AG08395 (cell line): ENCODE measurements at regions not wholly inside any gene's neighbourhood (a gene's known extent, or its start where the extent isn't known, plus 50 kb on each side); places are given as distances from the start of the nearest gene placed in this dataset.

Experiments
- DNase-seq: peaks from one replicate; pipeline ENCODE4 v3.0.0; 2012; ENCODE audit warnings: mixed read lengths, low spot score

DNA sequence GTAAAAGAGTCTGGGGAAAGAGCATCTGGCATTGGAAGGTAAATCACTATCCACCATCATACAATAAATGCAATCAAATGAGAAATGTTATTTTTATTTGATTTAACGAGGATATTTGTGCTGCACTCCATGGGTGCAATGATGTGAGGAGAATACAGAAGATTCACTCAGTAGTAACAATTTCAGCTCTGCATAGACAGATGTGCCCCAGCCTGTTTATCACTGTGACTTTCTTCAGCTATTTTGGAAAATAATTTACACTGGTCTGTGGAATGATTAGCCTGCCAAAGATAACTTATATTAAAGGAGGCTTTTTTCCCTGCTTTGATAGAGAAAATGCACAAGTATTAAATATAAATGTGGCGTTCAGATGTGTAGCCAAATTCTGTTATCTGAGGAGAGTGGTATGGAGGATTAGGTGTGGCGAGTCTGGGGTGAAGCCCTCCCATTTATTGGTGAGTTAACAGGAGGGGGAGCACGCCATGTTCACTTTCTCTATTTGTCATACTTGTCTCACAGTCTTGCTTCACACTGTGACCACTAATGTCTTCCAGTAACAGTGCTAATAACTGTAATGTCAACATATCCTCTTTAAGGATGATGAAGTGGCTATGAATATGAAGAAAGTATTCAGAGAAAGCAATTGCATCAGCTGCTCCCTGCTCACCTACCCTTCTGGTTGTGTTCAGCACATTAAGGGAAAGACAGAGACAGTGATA is 645.6 kb downstream of the MMUT start:
- peak; percentile 7 for DNase-seq

DNA sequence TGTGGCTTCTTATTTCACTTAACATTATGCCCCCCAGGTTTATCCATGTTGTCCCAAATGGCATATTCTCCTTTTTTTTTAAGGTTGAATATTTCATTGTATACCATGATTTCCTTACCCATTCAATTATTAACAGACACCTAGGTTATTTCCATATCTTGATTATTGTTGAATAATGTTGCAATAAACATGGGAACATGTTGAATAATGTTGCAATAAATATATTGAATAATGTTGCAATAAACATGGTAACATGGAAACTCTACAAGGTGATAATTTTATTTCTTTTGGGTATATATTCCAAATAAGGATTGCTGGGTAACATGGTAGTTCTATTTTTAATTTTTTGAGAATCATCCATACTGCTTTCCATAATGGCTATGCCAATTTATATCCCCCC is 648.1 kb downstream of the MMUT start:
- no peak for DNase-seq

DNA sequence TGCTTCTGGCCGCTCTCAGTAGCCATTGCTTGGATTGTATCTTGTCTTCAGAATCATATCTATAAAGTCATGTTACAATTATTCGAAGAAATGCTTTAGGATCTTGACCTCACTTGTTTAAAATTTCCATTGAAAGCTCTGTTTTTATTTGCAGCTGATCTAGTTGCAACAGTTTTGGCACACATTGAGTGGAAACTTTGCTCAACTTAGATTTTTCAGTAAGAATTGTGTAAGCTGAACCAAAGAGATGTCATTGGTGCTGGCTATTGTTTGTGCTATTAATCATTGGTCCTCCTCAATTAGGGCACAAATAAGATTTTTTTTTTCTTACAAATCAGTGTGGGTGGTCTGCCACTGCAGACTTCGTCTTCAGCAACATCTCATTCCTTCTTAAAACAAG is 649.2 kb downstream of the MMUT start:
- DNase-seq, result no peak

DNA sequence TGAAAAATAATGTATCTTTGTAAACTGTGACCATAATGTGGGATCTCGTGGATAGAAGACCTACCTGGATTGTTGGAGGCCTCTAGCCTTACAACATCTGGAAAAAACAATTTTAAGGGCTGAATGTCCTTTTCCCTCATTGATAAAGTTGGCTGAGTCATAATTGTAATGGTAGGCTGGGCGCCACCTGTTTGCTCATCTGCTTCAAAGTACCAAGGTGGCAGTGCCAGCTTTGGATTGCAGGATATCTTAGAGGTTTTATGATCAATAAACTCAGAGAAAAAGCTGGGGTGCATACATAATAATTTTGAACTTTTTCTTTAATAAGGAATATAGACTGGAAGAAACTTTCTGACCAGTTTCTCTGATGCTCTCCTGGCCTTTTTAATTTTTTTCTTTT is 653.4 kb downstream of the MMUT start:
- DNase-seq, result no peak

DNA sequence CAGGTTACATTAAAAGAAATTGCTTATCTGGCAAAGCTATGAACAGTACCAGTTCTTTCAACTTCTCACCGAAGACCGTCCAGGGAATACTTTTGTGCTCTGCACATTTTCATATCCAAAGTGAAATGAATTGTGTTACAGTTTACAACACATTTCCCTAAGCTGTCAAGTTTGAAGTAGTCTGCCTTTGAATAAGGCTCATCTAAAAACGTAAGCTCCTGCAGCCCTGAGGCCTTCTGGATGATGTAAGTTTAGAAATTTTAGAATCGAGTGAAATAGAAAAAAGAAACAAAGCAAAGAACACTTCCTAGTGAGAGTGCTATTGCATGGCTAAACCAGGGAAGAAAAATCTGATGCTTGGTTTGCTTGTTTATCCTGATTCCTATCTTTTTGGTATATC is 653.8 kb downstream of the MMUT start:
- DNase-seq, result no peak

DNA sequence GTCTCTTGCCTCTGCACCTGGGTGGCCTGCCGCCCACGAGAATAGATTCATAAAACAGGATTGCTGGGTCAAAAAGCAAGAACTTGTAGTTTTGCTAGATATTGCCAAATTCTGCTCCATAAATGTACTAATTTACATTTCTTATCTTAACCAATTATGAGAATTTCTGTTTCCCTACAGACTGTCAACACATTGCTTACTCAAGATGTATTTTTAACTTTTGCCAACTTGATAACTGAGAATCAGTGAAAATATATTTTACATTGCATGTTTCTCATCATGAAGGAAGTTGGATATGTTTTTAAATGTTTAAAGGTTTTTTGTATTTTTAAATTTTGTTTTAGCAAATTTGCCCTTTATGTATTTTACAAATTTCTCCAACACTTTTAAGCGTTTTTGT is 664.8 kb downstream of the MMUT start:
- no peak for DNase-seq

DNA sequence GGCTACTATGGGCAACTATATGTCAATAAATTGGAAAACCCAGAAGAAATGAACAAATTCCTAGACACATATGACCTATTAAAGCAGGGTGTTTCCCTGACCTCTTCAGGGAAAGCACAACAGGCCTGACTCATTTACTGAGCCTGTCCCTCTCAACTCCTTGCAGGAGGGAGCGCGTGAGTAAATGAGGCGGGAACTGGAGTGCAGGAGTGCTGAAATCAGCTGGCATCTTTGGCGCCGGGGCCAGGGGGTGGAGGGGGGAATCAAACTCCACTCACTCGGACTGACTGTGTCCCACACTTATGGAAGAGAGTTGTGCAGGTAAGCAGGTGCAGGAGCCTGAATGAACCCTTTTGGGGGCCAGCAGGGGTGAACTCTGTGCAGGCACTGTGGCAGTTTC is 671.2 kb upstream of the PTCHD4 start:
- DNase-seq, result no peak

DNA sequence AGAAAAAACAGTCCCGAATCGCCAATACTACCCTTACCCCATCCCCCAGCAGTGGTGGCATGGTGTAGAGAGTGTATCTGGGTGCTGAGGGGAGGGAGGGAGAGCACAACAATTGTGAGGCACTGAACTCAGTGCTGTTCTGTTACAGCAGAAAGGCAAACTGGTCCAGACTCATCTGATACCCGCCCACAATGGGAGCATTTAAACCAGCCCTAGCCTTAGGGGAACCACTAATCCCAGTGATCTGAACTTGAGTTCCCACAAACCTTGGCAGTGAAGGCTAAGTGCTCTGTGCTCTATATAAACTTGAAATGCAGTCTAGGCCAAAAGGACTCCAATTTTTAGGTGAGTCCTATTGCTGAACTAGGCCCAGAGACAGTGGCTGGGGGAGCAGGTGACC is 666.4 kb upstream of the PTCHD4 start:
- no peak for DNase-seq

DNA sequence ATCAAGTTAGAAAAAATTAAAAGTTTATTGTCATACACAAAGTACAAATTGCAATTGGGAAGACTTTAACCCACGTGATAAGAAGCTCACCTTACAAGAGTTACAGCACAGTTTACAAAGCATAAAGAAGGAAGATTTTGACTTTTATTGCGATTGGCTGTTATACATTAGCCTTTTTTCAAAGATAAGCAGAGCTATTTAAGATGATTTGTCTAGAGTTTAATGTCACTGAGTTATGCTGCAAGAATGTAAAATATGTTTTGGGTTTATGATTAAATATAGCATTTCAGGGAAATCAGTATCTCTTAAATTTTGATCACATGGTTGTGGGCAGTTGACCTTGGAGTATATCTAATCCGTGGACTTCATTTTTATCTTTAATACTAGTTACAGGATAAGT is 664.2 kb upstream of the PTCHD4 start:
- DNase-seq, result no peak

DNA sequence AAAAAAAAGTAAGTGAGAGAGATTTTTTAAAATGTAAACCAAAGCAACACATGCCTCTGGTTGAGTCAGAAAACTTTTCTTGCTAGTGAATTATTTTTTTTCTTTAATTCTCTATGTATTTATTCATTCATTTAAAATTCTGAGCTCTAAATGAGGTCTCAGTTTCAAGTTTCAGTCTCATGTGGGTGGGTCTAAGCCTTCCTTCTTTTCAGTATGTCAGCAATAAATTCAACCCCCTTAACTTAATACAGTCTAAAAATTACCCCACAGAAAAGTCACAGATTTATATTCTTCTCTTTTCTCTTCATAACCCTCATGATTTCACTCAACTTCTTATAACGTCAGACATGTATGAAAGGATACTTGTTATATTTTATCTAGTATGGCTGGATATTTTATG is 663.3 kb upstream of the PTCHD4 start:
- no peak for DNase-seq

DNA sequence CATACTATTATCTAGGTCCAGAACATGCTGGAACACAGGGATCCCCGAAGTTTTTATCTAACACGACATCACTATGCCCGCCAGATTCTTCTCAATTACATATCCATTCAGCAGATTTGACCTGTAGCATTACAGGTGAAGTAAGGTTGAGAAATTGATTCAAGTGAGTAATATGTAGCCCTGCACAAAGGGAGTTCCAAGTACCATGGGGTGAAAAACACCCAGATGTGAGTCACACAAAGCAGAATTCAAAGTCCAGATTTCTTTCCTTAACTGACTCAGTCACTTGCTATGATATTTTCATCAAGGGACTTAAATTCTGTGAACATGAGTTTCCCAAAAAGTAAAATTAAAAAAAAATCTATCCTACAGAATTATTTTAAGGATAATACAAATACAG is 655.4 kb upstream of the PTCHD4 start:
- peak; percentile 22 for DNase-seq

DNA sequence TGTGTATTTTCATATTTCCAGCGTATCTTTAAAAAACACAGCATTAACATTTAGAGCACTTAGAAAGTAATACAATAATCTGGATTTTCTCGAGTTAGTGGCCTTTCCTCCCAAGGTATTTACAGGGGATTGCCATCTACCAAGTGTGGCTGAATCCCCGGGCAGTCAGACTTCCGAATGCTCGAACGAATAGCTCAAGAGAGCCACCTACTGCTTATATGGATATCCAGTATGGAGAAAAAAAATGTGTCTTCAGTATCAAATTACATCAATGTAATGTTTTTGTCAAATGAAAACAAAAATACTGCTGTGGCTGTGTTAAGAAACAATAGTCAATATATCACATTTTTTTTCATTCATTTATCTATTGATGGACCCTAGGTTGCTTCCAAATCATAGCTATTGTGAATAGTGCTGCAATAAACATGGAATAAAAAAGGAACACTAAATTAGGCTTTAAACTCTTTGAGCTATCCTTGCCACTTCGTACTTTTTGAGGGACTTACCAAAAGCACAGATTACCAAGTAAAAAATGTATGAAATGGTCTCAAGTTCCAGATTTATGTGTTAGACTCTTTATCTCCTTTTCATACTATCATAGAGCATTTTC is 654.5 kb upstream of the PTCHD4 start:
- peak; percentile 50 for DNase-seq

DNA sequence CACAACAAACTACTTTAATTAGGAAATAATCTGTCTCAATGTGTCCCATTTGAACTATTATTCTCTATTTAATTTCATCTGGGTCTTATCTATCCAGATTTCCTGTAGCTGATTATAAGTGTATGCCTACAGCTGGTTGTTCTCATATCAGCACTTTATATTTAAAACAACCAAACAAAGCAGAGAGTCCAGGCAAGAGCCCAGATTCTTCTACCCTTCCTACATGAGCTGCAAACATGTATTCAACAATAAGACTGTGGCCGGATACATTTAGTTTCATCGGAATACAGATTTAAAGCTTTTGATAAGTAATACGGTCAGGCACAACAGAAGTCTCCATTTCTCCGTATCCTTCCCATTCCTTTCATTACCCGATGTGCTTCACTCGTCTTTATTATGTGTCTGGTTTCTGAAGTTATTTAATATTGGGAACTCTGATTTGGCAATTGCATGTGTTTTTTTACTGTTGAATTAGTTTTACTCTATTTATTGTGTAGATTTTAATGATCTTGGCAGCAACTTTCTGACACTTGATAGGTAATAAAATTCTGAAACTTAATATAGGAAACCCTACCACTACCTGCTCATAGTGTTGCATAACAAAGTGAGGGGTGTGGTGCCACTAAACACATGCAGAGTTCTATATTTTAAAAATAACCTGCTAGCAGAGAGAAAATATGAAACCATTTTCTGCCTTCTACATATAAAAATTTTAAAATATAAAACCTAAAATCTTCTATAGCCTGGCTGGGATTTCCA is 653.5 kb upstream of the PTCHD4 start:
- DNase-seq, result no peak

DNA sequence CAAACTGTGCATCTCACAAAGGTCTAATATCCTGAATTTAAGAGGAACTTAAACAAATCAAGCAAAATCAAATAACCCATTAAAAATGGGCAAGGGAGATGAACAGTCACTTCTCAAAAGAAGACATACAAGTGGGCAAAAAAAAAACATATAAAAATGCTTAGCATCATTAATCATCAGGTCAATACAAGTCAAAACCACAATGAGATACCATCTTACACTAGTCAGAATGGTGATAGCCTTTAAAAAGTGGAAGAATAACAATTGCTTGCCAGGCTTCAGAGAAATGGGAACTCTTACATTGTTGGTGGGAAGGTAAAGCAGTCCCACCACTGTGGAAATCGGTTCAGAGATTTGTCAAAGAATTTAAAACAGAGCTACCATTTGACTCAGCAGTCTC is 646.7 kb upstream of the PTCHD4 start:
- no peak for DNase-seq

DNA sequence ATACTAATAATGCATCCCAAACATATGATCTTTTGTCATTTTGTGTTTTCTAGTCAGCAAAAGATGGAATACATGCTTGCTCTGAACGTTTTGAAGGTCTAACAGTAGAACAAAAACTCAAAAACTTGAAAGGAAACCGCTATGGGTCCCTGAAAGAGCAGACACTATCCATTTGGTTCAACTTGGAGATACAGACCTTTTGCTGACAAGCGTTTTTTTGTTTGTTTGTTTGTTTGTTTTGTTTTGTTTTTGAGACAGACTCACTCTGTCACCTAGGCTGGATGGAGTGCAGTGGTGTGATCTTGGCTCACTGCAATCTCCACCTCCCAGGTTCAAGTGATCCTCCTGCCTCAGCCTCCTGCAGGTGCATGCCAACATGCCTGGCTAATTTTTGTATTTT is 644.3 kb upstream of the PTCHD4 start:
- no peak for DNase-seq

DNA sequence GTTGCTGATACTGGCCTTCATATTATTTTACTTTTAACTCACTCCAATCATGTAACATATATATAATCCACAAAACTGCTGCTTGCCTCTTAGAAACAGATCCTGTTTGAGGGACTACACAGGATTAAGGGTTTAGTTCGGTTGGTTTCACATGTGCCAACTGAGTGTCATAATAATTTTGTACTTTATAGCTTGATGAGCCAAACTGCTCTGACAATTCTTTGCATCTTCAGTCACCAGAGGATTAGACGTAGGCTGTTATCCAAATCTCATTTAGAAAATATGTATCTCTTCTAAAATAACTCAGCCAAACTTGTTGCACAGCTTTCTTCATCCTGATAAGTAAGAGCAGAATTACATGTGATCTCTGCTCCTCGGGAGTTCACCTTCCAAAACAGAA is 643.6 kb upstream of the PTCHD4 start:
- no peak for DNase-seq

DNA sequence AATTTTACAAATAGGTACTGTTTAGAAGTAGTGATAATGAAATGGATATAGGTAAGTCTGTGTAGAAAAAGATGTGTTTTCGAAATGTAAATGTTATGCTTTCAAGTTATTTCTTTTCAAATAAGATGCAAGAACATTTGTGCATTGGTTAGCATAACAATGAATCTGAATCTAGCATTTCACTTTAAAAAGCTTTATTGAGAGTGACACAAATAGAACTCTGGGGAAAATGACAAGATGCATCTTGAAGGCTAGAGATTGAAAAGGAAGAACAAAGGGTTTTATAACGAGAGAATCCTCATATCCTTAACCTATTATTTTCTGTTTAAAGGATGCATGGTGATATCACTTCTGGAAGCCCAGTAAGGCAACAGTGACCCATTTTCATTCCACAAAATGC is 639.9 kb upstream of the PTCHD4 start:
- no peak for DNase-seq

DNA sequence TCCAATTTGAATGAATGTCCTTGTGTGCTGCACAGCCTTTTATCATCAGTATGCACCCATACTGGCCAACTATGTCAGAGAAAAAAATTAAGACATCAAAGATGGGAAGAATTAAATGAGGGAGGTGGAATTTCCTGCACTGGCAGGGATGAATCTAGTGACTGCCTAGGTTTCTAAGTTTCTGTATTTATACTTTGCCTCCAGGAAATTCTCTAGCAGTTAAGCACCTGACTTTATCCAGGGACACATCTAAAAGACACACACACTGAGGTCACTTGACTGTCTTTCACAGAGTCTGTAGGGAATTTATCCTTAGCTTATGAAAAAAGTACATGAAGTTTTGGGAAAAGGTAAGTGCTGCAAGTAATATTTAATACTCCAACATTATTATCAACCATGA is 636.5 kb upstream of the PTCHD4 start:
- no peak for DNase-seq

DNA sequence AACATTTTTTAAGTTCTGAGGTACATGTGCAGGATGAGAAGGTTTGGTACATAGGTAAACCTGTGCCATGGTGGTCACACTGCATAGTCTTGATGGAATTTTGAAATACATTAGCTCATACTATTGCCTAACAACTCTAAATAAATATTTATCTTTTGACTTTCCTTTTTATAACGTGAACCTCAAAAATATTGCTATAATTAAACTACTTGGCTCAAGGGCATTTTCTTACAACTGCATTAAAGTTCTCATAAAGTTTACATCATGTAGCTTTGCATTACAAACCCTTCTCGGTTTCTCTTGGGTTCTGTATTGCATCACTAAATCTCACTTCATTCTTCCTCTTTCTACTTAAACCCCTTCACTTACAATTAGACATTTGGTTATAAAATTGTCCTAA is 636.0 kb upstream of the PTCHD4 start:
- DNase-seq, result no peak

DNA sequence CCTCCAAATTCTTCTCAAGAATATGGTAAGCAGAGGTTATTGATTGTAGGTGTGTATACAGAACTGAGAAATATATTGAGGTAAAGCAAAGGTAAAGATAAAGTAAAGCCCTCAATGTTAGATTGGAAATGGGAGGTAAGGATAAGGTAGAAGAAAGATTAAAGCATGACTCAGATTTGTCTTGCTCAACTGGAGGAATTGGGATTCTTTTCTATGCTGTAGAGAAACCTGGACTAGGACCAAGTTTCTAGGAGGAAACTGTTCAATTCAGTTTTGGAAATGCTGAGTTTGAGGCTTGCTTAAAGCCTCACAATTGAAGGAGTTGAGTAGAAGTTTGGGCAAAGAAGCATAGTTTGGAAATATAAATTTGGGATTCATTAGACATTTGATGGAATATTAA is 634.0 kb upstream of the PTCHD4 start:
- DNase-seq, result peak; percentile 8

DNA sequence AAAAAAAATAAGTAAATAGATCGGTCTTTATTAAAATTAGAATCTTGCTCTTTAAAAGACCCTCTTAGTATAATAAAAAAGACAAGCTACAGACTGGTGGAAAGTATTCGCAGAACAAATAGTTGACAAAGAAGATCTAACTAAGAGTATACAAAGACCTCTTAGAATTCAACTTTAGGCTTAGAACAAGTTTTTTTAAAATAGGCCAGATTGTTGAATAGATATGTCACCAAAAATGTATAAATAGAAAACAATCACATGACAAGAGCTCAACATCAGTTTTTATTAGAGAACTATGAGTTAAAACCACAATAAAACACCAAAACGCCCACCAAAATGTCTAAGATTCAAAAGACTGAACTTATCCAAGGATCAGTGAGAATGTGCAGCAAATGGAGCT is 632.7 kb upstream of the PTCHD4 start:
- DNase-seq, result no peak

DNA sequence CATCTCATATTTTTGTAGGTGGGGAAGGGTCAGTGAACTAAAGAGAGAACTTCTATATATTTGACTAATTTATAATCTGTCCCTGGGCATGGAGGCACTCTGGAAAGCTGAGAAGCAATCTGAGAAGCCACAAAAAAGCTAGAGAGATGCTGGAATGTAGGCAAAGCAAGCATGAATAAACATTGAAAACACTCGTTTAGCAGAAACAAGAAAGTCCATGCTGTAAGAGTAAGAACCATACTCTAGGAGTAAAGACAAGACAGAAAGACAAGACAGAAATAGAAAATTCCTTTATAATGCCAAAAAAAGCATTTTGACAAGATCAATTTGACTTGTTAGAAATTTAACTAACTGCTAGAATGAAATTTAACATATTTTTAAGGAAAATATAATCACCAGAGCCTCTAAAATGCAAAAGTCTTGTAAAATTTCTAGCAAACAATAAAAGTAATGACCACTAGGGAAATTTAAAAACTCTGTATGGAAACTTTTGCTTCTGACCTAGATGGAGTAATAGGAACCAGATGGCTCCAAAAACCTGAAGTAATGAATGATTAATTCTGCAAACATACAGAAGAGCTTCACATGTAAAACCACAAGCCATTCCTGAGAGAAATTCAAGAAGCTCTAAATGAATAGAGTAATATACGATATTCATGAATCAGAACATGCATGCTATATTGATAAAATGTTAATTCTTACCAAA is 625.7 kb upstream of the PTCHD4 start:
- DNase-seq, result peak; percentile 60

DNA sequence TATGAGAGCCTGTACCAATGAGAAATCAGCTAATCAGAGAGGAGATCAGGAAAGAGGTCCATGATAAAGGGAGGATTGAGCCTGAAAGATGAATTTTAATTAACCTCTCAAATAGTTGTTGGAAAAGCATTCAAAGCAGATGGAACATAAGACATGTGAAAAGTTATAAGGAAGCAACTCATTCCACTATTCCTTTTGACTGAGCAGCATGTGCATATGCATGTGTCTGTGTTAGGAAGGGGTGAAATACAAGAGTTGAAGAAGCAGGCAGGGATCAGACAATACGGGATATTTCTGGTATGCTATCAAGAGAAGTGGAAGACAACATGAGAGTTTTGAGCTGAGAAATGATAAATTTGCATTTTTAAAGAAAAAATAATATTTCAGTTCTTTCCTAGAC is 624.8 kb upstream of the PTCHD4 start:
- no peak for DNase-seq
